Subcutaneous abdominal adipose tissue (tissue), 5 donors: ENCODE measurements at regions not wholly inside any gene's neighbourhood (a gene's known extent, or its start where the extent isn't known, plus 50 kb on each side); places are given as distances from the start of the nearest gene placed in this dataset.

Experiments used
- H3K27ac ChIP-seq: one replicate; pipeline ENCODE4 v1.7.0; 2013; ENCODE audit warnings: low read depth, mild to moderate bottlenecking, inconsistent platforms, low read length, moderate library complexity
- H3K27me3 ChIP-seq, 5 donors: one replicate each; pipeline ENCODE4 v1.7.0; 2013; ENCODE audit warnings: low read length in 5 of 5, inconsistent platforms in 1 of 5; ENCODE audit not compliant: control insufficient read depth in 5 of 5, insufficient read depth in 4 of 5
- H3K36me3 ChIP-seq, 5 donors: one replicate each; pipeline ENCODE4 v1.7.0; 2013; ENCODE audit warnings: low read length in 5 of 5; ENCODE audit not compliant: control insufficient read depth in 5 of 5, insufficient read depth in 5 of 5
- H3K4me1 ChIP-seq, 5 donors: one replicate each; pipeline ENCODE4 v1.7.0; 2013; ENCODE audit warnings: low read length in 5 of 5, mild to moderate bottlenecking in 3 of 5, moderate library complexity in 1 of 5; ENCODE audit not compliant: control insufficient read depth in 5 of 5, insufficient read depth in 5 of 5
- H3K4me3 ChIP-seq, 5 donors: one replicate each; pipeline ENCODE4 v1.7.0; 2013; ENCODE audit warnings: low read length in 5 of 5, low read depth in 1 of 5
- H3K9ac ChIP-seq, 5 donors: one replicate each; pipeline ENCODE4 v1.7.0; 2013; ENCODE audit warnings: low read length in 5 of 5, mild to moderate bottlenecking in 4 of 5, moderate library complexity in 3 of 5
- H3K9me3 ChIP-seq, 5 donors: one replicate each; pipeline ENCODE4 v1.7.0; 2013; ENCODE audit warnings: low read length in 5 of 5; ENCODE audit not compliant: control insufficient read depth in 5 of 5
- donor health status: healthy.
- donor health status: healthy.
- donor health status: healthy.
- donor health status: healthy.
- donor health status: healthy.

- peaks cover 0 to 18% (median 6%) of the 10 kb centered on the region in 5 donors for H3K4me1 ChIP-seq
- H3K9ac ChIP-seq, result no peak overlapping the region
- no peaks in the 10 kb centered on the region for H3K9me3 ChIP-seq
- no peak overlapping the region for H3K4me3 ChIP-seq
- no peak overlapping the region for H3K27ac ChIP-seq
- no peaks in the 10 kb centered on the region for H3K36me3 ChIP-seq
- peaks cover 9 to 22% (median 16%) of the 10 kb centered on the region in 5 donors for H3K27me3 ChIP-seq
Measured at GRCh38 chr7:370775-371118, 80.8 kb downstream of the FOXL3 start.

- no peaks in the 10 kb centered on the region for H3K36me3 ChIP-seq
- H3K9me3 ChIP-seq, result no peaks in the 10 kb centered on the region
- H3K4me1 ChIP-seq, result peaks cover 0 to 13% (median 6%) of the 10 kb centered on the region in 5 donors
- peaks cover 9 to 25% (median 17%) of the 10 kb centered on the region in 5 donors for H3K27me3 ChIP-seq
- no peak overlapping the region for H3K27ac ChIP-seq
- no peak overlapping the region for H3K4me3 ChIP-seq
- no peak overlapping the region for H3K9ac ChIP-seq
Measured at GRCh38 chr7:371119-371778, 81.3 kb downstream of the FOXL3 start.

- Histone ChIP-seq H3K9me3 (no peaks in the 10 kb centered on the region), H3K4me1 (peaks cover 0 to 12% (median 6%) of the 10 kb centered on the region in 5 donors), H3K9ac (no peak overlapping the region), H3K27ac (no peak overlapping the region), H3K36me3 (no peaks in the 10 kb centered on the region), H3K4me3 (no peak overlapping the region), H3K27me3 (peaks cover 16 to 32% (median 22%) of the 10 kb centered on the region in 5 donors)
Measured at GRCh38 chr7:371779-372545, 82.0 kb downstream of the FOXL3 start.

GRCh38 chr7:372546-372931, 82.6 kb downstream of the FOXL3 start:
- H3K27me3 ChIP-seq, result peaks cover 18 to 30% (median 22%) of the 10 kb centered on the region in 5 donors
- no peak overlapping the region for H3K4me3 ChIP-seq
- no peak overlapping the region for H3K27ac ChIP-seq
- no peaks in the 10 kb centered on the region for H3K9me3 ChIP-seq
- no peaks in the 10 kb centered on the region for H3K36me3 ChIP-seq
- no peak overlapping the region for H3K9ac ChIP-seq
- H3K4me1 ChIP-seq, result peaks cover 0 to 12% (median 6%) of the 10 kb centered on the region in 5 donors

GRCh38 chr7:372932-373791, 83.2 kb downstream of the FOXL3 start:
- H3K4me3 ChIP-seq, result no peak overlapping the region
- H3K36me3 ChIP-seq, result no peaks in the 10 kb centered on the region
- no peak overlapping the region for H3K27ac ChIP-seq
- peaks cover 0 to 12% (median 6%) of the 10 kb centered on the region in 5 donors for H3K4me1 ChIP-seq
- H3K27me3 ChIP-seq, result peaks cover 15 to 30% (median 26%) of the 10 kb centered on the region in 5 donors
- no peaks in the 10 kb centered on the region for H3K9me3 ChIP-seq
- no peak overlapping the region for H3K9ac ChIP-seq

GRCh38 chr7:373818-374705, 84.1 kb downstream of the FOXL3 start:
- Histone ChIP-seq H3K9me3 (no peaks in the 10 kb centered on the region), H3K4me1 (peaks cover 0 to 15% (median 6%) of the 10 kb centered on the region in 5 donors), H3K36me3 (no peaks in the 10 kb centered on the region), H3K9ac (no peak overlapping the region), H3K4me3 (no peak overlapping the region), H3K27ac (no peak overlapping the region), H3K27me3 (peaks cover 18 to 35% (median 31%) of the 10 kb centered on the region in 5 donors)

GRCh38 chr7:374706-375311, 84.8 kb downstream of the FOXL3 start:
- Histone ChIP-seq H3K9me3 (no peaks in the 10 kb centered on the region), H3K4me1 (peaks cover 0 to 22% (median 11%) of the 10 kb centered on the region in 5 donors), H3K27ac (no peak overlapping the region), H3K36me3 (no peaks in the 10 kb centered on the region), H3K4me3 (no peak overlapping the region), H3K9ac (no peak overlapping the region), H3K27me3 (peaks cover 22 to 39% (median 35%) of the 10 kb centered on the region in 5 donors)

GRCh38 chr7:375321-375831, 85.4 kb downstream of the FOXL3 start:
- peaks cover 0 to 27% (median 14%) of the 10 kb centered on the region in 5 donors for H3K4me1 ChIP-seq
- no peak overlapping the region for H3K9ac ChIP-seq
- H3K4me3 ChIP-seq, result no peak overlapping the region
- H3K9me3 ChIP-seq, result no peaks in the 10 kb centered on the region
- H3K36me3 ChIP-seq, result no peaks in the 10 kb centered on the region
- peaks cover 22 to 41% (median 35%) of the 10 kb centered on the region in 5 donors for H3K27me3 ChIP-seq
- H3K27ac ChIP-seq, result no peak overlapping the region

- no peak overlapping the region for H3K27ac ChIP-seq
- H3K36me3 ChIP-seq, result no peaks in the 10 kb centered on the region
- H3K4me1 ChIP-seq, result peaks cover 0 to 30% (median 17%) of the 10 kb centered on the region in 5 donors
- no peak overlapping the region for H3K4me3 ChIP-seq
- H3K9me3 ChIP-seq, result no peaks in the 10 kb centered on the region
- peaks cover 25 to 45% (median 37%) of the 10 kb centered on the region in 5 donors for H3K27me3 ChIP-seq
- no peak overlapping the region for H3K9ac ChIP-seq
Measured at GRCh38 chr7:375901-376305, 85.9 kb downstream of the FOXL3 start.
